ENCODE measurements at regions not wholly inside any gene's neighbourhood (a gene's known extent, or its start where the extent isn't known, plus 50 kb on each side); places are given as distances from the start of the nearest gene placed in this dataset.

DNA sequence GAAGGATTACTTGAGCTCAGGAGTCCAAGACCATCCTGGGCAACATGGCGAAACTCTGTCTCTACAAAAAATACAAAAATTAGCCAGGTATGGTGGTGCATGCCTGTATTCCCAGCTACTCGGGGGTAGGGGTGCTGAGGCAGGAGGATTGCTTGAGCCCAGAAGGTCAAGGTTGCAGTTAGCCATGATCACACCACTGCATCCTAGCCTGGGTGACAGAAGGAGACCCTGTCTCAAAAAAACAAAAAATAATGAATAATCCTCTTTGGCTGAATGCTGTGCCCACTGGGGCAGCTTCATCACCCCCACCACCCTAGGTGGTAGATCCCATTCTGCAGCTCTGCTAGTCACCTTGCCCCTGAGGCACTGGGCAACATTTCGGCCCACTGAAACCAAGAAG is 109.4 kb downstream of the ZFP36L2 start:
- Histone ChIP-seq H3K4me3 (ENCODE audit: low read length) (no peak overlapping the region), H3K9ac (ENCODE audit: low read depth, low read length) (no peak overlapping the region), H3K36me3 (ENCODE audit: insufficient read depth, low read length) (no peaks in the 10 kb centered on the region), H3K9me3 (ENCODE audit: insufficient read depth, low read depth, low read length) (peaks cover 22% of the 10 kb centered on the region), H3K27me3 (ENCODE audit: insufficient read depth, low read length) (no peaks in the 10 kb centered on the region), H3K27ac (ENCODE audit: low read depth, low read length) (no peak overlapping the region), H3K4me1 (ENCODE audit: insufficient read depth, low read length) (0 out of 2 replicates have a peak, but pooled peaks cover 4% of the 10 kb centered on the region)
- 92% methylated on average over 3 of the region's 3 CpGs for WGBS

DNA sequence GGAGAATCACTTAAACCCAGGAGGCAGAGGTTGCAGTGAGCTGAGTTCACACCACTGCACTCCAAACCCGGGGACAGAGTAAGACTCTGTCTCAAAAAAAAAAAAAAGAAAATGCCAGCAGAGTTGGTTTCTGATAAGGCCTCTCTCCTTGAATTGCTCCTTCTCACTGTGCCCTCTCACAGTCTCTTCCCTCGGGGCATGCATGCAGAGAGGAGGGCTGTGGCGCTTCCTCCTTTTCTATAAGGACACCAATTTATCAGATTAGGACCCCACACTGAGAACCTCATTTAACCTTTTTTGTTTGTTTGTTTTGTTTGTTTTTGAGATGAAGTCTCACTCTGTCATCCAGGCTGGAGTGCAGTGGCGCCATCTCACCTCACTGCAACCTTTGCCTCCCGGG is 110.5 kb downstream of the ZFP36L2 start:
- Histone ChIP-seq H3K27ac (ENCODE audit: low read depth, low read length) (no peak overlapping the region), H3K4me3 (ENCODE audit: low read length) (no peak overlapping the region), H3K9me3 (ENCODE audit: insufficient read depth, low read depth, low read length) (peaks cover 22% of the 10 kb centered on the region), H3K9ac (ENCODE audit: low read depth, low read length) (no peak overlapping the region), H3K4me1 (ENCODE audit: insufficient read depth, low read length) (0 out of 2 replicates have a peak, but pooled peaks cover 4% of the 10 kb centered on the region), H3K27me3 (ENCODE audit: insufficient read depth, low read length) (no peaks in the 10 kb centered on the region), H3K36me3 (ENCODE audit: insufficient read depth, low read length) (no peaks in the 10 kb centered on the region)
- 55% methylated on average over 5 of the region's 5 CpGs for WGBS

DNA sequence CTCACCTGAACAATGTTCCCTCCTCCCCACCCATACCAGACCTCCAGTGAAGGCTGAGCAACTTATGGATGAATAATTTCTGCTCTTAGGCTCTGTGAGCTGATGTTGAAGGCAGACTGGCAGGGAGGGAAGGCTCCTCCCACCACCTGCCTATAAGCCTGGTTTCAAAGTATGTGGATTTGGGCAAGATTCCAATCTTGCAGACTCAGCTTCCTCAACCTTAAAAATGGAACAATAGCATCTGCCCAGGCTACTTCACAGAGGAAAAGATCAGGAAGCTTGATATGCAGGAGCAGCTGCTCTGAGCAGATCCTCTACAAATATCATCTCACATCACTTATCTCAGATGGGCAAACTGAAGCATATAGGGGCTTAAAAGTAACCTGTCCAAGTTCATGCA is 112.2 kb downstream of the ZFP36L2 start:
- Histone ChIP-seq H3K4me3 (ENCODE audit: low read length) (no peak overlapping the region), H3K4me1 (ENCODE audit: insufficient read depth, low read length) (0 out of 2 replicates have a peak, but pooled peaks cover 7% of the 10 kb centered on the region), H3K9ac (ENCODE audit: low read depth, low read length) (no peak overlapping the region), H3K9me3 (ENCODE audit: insufficient read depth, low read depth, low read length) (peaks cover 15% of the 10 kb centered on the region), H3K27ac (ENCODE audit: low read depth, low read length) (no peak overlapping the region), H3K27me3 (ENCODE audit: insufficient read depth, low read length) (no peaks in the 10 kb centered on the region), H3K36me3 (ENCODE audit: insufficient read depth, low read length) (no peaks in the 10 kb centered on the region)

DNA sequence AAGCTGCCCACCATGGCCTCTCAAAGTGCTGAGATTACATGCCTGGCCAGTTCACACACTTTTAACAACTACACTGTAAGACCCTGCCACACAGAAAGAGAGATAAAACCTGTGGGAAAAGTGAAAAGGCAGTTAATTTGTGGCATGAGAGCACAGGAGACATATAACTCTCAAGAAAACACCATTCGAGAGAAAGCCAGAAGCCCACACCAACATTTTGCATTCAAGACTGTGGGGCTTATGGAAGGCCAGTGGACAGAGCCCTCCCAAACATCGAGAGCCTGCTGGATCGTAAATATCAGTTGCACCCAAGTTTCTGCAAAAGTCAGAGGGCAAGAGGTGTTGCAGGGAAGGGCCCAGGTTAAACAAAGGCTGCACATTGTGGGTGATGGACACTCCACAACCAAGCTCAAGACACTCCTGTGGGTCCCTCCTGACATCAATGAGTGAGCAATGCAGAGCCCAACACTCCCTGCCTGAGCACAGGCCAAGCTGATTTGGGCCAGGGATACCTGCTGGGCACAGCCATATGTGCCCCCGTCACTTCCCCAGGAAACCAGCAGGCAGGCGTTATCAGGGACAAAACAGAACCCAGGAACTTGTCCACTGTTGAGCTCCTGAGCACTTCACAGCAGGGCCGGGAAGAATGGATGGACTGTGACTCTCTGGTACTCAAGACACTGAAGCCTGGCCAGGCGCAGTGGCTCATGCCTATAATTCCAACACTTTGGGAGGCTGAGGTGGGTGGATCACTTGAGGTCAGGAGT is 114.4 kb downstream of the ZFP36L2 start:
- no peaks in the 10 kb centered on the region for H3K27me3 ChIP-seq (ENCODE audit: insufficient read depth, low read length)
- 95% methylated on average over 7 of the region's 7 CpGs for WGBS
- peaks cover 7% of the 10 kb centered on the region; the same call in 1 of the 2 replicates for H3K4me1 ChIP-seq (ENCODE audit: insufficient read depth, low read length)
- no peak overlapping the region for H3K27ac ChIP-seq (ENCODE audit: low read depth, low read length)
- no peak overlapping the region for H3K9ac ChIP-seq (ENCODE audit: low read depth, low read length)
- no peak overlapping the region for H3K4me3 ChIP-seq (ENCODE audit: low read length)
- no peaks in the 10 kb centered on the region for H3K9me3 ChIP-seq (ENCODE audit: insufficient read depth, low read depth, low read length)
- no peaks in the 10 kb centered on the region for H3K36me3 ChIP-seq (ENCODE audit: insufficient read depth, low read length)

DNA sequence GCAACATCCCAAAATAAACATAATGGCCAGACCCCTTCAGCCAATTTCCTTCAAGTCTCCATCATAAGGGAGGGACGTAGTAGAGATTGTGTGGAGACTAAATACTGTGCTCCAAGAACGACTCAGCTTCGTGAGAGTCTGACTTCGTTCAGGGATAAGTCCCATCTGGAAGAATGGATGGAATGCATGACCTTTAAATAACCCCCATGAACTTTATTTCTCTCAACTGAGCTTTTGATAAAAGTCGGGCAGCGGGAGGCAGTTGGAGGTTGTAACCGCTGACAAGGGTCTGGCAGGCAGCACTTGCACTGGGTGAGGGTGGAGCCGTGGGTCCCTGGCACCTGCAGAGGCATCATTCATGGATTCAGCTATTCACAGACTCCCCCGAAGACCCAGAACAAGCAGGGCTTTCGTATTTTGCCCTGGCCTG is 115.9 kb downstream of the ZFP36L2 start:
- Histone ChIP-seq H3K4me1 (ENCODE audit: insufficient read depth, low read length) (peaks cover 7% of the 10 kb centered on the region; the same call in 1 of the 2 replicates), H3K9ac (ENCODE audit: low read depth, low read length) (no peak overlapping the region), H3K36me3 (ENCODE audit: insufficient read depth, low read length) (no peaks in the 10 kb centered on the region), H3K4me3 (ENCODE audit: low read length) (no peak overlapping the region), H3K9me3 (ENCODE audit: insufficient read depth, low read depth, low read length) (no peaks in the 10 kb centered on the region), H3K27ac (ENCODE audit: low read depth, low read length) (no peak overlapping the region), H3K27me3 (ENCODE audit: insufficient read depth, low read length) (no peaks in the 10 kb centered on the region)
- 74% methylated on average over 10 of the region's 10 CpGs for WGBS

DNA sequence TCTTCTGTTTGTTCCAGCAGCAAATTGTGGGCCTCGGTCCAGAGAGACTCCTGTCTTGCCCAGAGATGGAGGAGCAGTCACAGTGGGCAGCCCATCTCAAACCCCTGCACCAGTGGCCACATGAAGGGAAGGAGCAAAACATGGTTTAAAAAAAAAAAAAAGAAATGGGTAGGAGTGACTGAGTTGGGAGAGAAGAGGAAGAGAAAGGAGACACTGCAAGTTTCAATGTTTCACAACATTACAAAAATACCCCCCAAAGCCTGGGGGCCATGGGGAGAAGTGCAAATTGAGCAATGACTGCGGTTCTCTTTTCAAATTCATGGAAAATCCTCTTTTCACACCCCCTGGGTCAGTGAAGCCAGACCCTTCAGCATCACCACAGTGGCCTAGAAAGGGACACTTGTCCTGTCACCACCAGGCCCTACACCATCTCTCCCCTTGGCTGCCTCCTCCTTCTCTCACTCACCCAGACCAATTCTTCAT is 117.1 kb downstream of the ZFP36L2 start:
- Histone ChIP-seq H3K36me3 (ENCODE audit: insufficient read depth, low read length) (no peaks in the 10 kb centered on the region), H3K4me1 (ENCODE audit: insufficient read depth, low read length) (peaks cover 6% of the 10 kb centered on the region; the same call in 1 of the 2 replicates), H3K27me3 (ENCODE audit: insufficient read depth, low read length) (no peaks in the 10 kb centered on the region), H3K9ac (ENCODE audit: low read depth, low read length) (no peak overlapping the region), H3K27ac (ENCODE audit: low read depth, low read length) (no peak overlapping the region), H3K4me3 (ENCODE audit: low read length) (no peak overlapping the region), H3K9me3 (ENCODE audit: insufficient read depth, low read depth, low read length) (no peaks in the 10 kb centered on the region)
- WGBS: 72% methylated on average over 2 of the region's 2 CpGs

DNA sequence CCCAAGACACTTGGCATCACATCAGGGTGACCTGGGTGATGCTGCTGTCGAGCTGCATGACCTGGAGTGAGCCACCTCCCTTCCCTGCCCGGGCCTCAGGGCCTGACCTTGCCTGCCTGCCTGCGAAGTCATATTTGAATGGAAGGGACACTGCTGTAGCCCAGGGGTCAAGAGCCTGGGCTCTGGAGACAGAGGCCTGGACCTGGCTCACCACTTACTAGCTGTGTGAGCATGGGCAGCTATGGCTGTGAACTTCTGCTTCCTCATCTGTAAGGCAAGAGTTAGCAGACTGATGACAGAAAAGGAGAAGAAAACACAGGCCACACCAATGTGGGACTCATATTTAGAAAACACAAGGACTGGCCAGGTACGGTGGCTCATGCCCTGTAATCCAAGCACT is 118.7 kb downstream of the ZFP36L2 start:
- H3K9me3 ChIP-seq (ENCODE audit: insufficient read depth, low read depth, low read length): no peaks in the 10 kb centered on the region
- H3K27me3 ChIP-seq (ENCODE audit: insufficient read depth, low read length): no peaks in the 10 kb centered on the region
- H3K4me3 ChIP-seq (ENCODE audit: low read length): no peak overlapping the region
- no peak overlapping the region for H3K27ac ChIP-seq (ENCODE audit: low read depth, low read length)
- WGBS: 88% methylated on average over 4 of the region's 4 CpGs
- no peaks in the 10 kb centered on the region for H3K36me3 ChIP-seq (ENCODE audit: insufficient read depth, low read length)
- H3K9ac ChIP-seq (ENCODE audit: low read depth, low read length): no peak overlapping the region
- H3K4me1 ChIP-seq (ENCODE audit: insufficient read depth, low read length): peaks cover 3% of the 10 kb centered on the region; the same call in 1 of the 2 replicates

DNA sequence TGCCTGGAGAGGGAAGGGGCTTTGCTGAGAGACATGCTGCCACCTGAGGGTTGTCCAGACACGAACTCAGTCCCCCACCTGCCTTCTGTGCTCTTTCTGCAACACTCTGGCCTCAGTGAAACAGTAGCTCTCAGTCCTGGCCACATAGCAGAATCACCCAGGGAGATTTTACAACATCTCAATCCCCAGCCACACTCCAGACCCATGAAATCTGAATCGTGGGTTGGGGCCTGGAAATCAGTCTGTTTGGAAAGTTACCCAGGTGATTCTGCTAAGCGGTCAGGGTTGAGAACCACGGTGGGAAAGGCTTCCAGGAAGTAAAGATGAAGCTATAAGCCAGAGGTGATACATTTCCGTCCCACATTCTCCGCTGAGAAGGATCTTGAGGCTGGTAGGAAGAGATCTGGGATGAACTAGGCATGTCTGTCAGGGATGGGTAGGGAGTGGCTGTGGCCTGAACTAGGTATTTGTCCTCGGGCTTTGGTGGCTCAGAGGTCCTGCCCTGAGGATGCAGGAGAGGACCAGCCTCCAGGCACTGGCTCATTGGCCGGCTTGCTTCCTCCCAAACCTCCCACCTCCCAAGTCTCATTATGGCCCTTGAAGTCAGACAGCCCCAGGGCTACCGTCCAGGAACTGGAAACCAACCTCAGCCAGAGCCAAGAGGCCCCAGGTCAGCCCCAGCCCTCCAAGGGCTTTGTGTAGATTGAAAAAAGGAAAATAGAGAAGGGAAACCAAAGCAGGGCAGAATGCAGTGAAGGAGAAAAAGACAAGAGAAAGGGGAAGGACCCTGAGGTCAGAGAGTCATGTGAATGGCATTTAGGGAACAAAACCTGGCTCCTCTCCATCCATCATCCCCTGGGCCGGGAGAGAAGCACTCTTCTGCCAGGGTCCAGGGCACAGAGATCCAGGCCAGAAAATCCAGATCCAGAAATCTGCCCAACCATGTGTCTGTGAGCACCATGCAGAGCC is 119.6 kb downstream of the ZFP36L2 start:
- no peaks in the 10 kb centered on the region for H3K9me3 ChIP-seq (ENCODE audit: insufficient read depth, low read depth, low read length)
- peaks cover 8% of the 10 kb centered on the region for H3K4me1 ChIP-seq (ENCODE audit: insufficient read depth, low read length)

DNA sequence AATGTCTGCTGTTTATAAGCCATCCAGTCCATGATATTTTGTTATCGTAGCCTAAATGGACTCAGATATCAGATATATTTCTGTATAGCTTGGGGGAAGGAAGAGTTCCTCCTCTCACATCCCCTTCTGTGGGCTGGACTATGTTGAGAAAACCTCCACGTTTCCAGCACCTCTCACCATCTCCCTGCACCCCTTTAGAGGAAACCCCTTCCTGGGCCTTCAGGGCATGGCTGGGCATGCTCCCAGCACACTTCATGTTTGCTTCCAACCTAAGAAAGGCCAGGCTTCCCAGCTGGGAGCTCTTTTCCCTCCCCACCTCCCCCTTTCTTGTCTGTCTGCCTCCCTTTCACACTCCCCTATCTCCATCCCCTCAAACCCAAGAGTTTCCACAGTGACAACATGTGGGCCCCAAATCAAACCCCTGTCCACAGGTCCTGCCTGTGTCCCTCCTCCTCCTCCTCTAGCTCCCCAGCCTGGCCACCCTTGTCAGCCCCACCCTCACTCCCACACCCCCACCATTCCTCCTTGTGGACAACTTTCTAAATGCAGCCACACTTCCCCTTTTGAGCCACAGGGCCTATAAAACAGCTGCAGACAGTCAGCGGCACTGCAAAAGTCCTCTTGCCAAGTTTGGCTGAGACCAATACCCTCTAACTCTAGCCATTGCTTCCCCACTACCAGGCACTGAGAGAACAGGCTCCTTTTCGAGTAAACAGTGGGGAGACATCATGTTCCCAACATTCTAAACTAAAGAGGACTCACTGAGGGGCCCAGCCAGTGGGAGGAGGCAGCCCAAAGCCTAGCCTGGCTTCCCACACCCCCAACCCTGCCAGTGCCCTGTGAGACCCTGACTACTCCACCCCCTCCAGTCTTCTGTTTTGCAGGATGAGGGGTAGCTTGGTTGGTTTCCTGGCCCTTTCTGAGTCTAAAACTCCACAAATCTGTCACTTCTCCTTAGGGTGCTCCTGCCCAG is 120.5 kb downstream of the ZFP36L2 start:
- Histone ChIP-seq H3K9ac (ENCODE audit: low read depth, low read length) (no peak overlapping the region), H3K27ac (ENCODE audit: low read depth, low read length) (no peak overlapping the region), H3K4me3 (ENCODE audit: low read length) (no peak overlapping the region), H3K9me3 (ENCODE audit: insufficient read depth, low read depth, low read length) (no peaks in the 10 kb centered on the region), H3K36me3 (ENCODE audit: insufficient read depth, low read length) (no peaks in the 10 kb centered on the region), H3K4me1 (ENCODE audit: insufficient read depth, low read length) (peaks cover 15% of the 10 kb centered on the region), H3K27me3 (ENCODE audit: insufficient read depth, low read length) (peaks cover 6% of the 10 kb centered on the region)
- WGBS: 91% methylated on average over 4 of the region's 4 CpGs

More for the DNA sequence above, 119.6 kb downstream of the ZFP36L2 start:
- no peak overlapping the region for H3K9ac ChIP-seq (ENCODE audit: low read depth, low read length)
- no peak overlapping the region for H3K4me3 ChIP-seq (ENCODE audit: low read length)
- no peaks in the 10 kb centered on the region for H3K36me3 ChIP-seq (ENCODE audit: insufficient read depth, low read length)
- peaks cover 2% of the 10 kb centered on the region for H3K27me3 ChIP-seq (ENCODE audit: insufficient read depth, low read length)
- H3K27ac ChIP-seq (ENCODE audit: low read depth, low read length): no peak overlapping the region
- 81% methylated on average over 10 of the region's 10 CpGs for WGBS

DNA sequence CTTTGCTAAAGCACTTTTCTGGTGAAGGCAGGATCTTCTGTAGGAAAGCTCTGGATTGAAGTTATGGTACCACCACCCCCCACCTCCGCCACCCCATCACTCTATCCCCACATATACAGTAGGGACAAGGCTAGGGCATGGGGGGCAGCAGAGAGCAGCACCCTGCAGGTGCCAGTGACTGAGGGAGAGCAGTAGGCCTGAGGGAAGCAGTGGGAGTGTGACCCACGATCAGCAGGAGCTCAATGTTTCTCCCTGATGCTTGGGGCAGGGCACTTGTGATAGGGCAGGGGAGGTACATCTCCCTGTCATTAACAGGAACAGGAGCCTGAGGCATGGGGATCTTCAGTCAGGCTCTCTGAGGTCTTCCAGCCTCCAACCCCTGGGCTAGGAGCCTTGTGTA is 121.6 kb downstream of the ZFP36L2 start:
- Histone ChIP-seq H3K4me1 (ENCODE audit: insufficient read depth, low read length) (peaks cover 17% of the 10 kb centered on the region), H3K27ac (ENCODE audit: low read depth, low read length) (no peak overlapping the region), H3K27me3 (ENCODE audit: insufficient read depth, low read length) (peaks cover 8% of the 10 kb centered on the region), H3K4me3 (ENCODE audit: low read length) (no peak overlapping the region), H3K9me3 (ENCODE audit: insufficient read depth, low read depth, low read length) (no peaks in the 10 kb centered on the region), H3K9ac (ENCODE audit: low read depth, low read length) (no peak overlapping the region), H3K36me3 (ENCODE audit: insufficient read depth, low read length) (no peaks in the 10 kb centered on the region)
- 90% methylated on average over 1 of the region's 2 CpGs for WGBS

All from HUES64 (cell line).